Chondrocyte (in vitro differentiated cells): ENCODE measurements at regions not wholly inside any gene's neighbourhood (a gene's known extent, or its start where the extent isn't known, plus 50 kb on each side); places are given as distances from the start of the nearest gene placed in this dataset.

Source experiments
- DNase-seq: peaks from one replicate; pipeline ENCODE4 v3.0.0; 2021; ENCODE audit warnings: mixed read lengths, low spot score
- H3K27ac Mint-ChIP-seq: one replicate; pipeline ENCODE4 v1.8.0; 2021; ENCODE audit warnings: mild to moderate bottlenecking, moderate library complexity, mixed read lengths; ENCODE audit not compliant: unreplicated experiment
- H3K27me3 Mint-ChIP-seq: 2 replicates; pipeline ENCODE4 v1.8.0; 2021; ENCODE audit warnings: low read depth, mixed read lengths
- H3K36me3 Mint-ChIP-seq: 2 replicates; pipeline ENCODE4 v1.8.0; 2021; ENCODE audit warnings: low read depth, mixed read lengths
- H3K4me1 Mint-ChIP-seq: 2 replicates; pipeline ENCODE4 v1.8.0; 2021; ENCODE audit warnings: low read depth, mild to moderate bottlenecking, mixed read lengths
- H3K4me3 Mint-ChIP-seq: one replicate; pipeline ENCODE4 v1.8.0; 2021; ENCODE audit warnings: mild to moderate bottlenecking, moderate library complexity, mixed read lengths; ENCODE audit not compliant: unreplicated experiment
- H3K9me3 Mint-ChIP-seq: 2 replicates; pipeline ENCODE4 v1.8.0; 2021; ENCODE audit warnings: low read depth, mixed read lengths
- TF ChIP-seq, protein P1 (sequence below): fragments of 200-600 bp; sonication (generic); IDR thresholded peaks from 2 replicates; pipeline ENCODE4 v1.5.0; 2021; ENCODE audit warnings: antibody characterized with exemption, mild to moderate bottlenecking, moderate library complexity

GRCh38 chr14:101134161-101134631 is 230.7 kb upstream of the RTL1 start:
- no peaks in the 10 kb centered on the region for H3K36me3 Mint-ChIP-seq
- peaks cover 24% of the 10 kb centered on the region for H3K4me1 Mint-ChIP-seq
- H3K27ac Mint-ChIP-seq, result no peak overlapping the region
- no peaks in the 10 kb centered on the region for H3K9me3 Mint-ChIP-seq
- H3K27me3 Mint-ChIP-seq, result peaks cover 17% of the 10 kb centered on the region
- TF ChIP-seq, protein P1, sequence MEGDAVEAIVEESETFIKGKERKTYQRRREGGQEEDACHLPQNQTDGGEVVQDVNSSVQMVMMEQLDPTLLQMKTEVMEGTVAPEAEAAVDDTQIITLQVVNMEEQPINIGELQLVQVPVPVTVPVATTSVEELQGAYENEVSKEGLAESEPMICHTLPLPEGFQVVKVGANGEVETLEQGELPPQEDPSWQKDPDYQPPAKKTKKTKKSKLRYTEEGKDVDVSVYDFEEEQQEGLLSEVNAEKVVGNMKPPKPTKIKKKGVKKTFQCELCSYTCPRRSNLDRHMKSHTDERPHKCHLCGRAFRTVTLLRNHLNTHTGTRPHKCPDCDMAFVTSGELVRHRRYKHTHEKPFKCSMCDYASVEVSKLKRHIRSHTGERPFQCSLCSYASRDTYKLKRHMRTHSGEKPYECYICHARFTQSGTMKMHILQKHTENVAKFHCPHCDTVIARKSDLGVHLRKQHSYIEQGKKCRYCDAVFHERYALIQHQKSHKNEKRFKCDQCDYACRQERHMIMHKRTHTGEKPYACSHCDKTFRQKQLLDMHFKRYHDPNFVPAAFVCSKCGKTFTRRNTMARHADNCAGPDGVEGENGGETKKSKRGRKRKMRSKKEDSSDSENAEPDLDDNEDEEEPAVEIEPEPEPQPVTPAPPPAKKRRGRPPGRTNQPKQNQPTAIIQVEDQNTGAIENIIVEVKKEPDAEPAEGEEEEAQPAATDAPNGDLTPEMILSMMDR, result peak; percentile 14
- H3K4me3 Mint-ChIP-seq, result no peak overlapping the region
- DNase-seq, result no peak

- no peak for DNase-seq
- TF ChIP-seq, protein P1, result no peak
- H3K9me3 Mint-ChIP-seq, result peaks cover under 1% of the 10 kb centered on the region
- H3K4me1 Mint-ChIP-seq, result peaks cover 17% of the 10 kb centered on the region
- H3K36me3 Mint-ChIP-seq, result no peaks in the 10 kb centered on the region
- peaks cover 9% of the 10 kb centered on the region for H3K27me3 Mint-ChIP-seq
- no peak overlapping the region for H3K4me3 Mint-ChIP-seq
- no peak overlapping the region for H3K27ac Mint-ChIP-seq
Observed at GRCh38 chr14:101134851-101135433, 231.4 kb upstream of the RTL1 start.

GRCh38 chr14:101135796-101136742 is 232.5 kb upstream of the RTL1 start:
- peaks cover 16% of the 10 kb centered on the region for H3K4me1 Mint-ChIP-seq
- no peak overlapping the region for H3K4me3 Mint-ChIP-seq
- H3K27me3 Mint-ChIP-seq, result peaks cover 2% of the 10 kb centered on the region
- H3K36me3 Mint-ChIP-seq, result no peaks in the 10 kb centered on the region
- no peak for DNase-seq
- peaks cover 11% of the 10 kb centered on the region for H3K9me3 Mint-ChIP-seq
- TF ChIP-seq, protein P1, result no peak
- H3K27ac Mint-ChIP-seq, result no peak overlapping the region

DNA sequence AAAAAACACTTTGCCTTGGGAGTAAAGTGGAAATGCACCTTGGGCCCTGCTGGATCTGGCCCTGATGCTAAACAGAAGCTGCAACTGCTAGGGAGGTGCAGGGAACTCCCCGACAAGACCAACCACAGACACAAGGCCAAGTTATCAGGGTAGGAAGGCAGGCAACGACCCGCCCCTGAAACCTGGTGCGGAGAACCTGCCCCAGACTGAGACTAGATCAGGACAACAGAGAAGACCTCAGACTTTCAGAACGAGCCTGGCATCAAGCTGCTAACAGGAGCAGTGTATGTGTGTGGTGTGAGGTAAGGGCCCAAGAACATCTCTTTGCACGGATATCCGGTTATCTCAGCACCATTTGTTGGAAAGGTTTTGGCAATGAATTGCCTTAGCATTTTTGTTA is 233.7 kb upstream of the RTL1 start:
- peaks cover 16% of the 10 kb centered on the region for H3K4me1 Mint-ChIP-seq
- H3K27me3 Mint-ChIP-seq, result no peaks in the 10 kb centered on the region
- H3K27ac Mint-ChIP-seq, result no peak overlapping the region
- no peak for DNase-seq
- H3K36me3 Mint-ChIP-seq, result peaks cover 4% of the 10 kb centered on the region
- no peak overlapping the region for H3K4me3 Mint-ChIP-seq
- TF ChIP-seq, protein P1, result no peak
- peaks cover 23% of the 10 kb centered on the region for H3K9me3 Mint-ChIP-seq

- H3K27me3 Mint-ChIP-seq, result peaks cover 3% of the 10 kb centered on the region
- TF ChIP-seq, protein P1, result no peak
- H3K4me3 Mint-ChIP-seq, result no peak overlapping the region
- DNase-seq, result no peak
- H3K9me3 Mint-ChIP-seq, result peaks cover 34% of the 10 kb centered on the region
- peaks cover 7% of the 10 kb centered on the region for H3K36me3 Mint-ChIP-seq
- H3K4me1 Mint-ChIP-seq, result no peaks in the 10 kb centered on the region
- H3K27ac Mint-ChIP-seq, result no peak overlapping the region
Observed at GRCh38 chr14:101147848-101148247, 244.3 kb upstream of the RTL1 start.
